Central memory CD8-positive, alpha-beta T cell (primary cell): ENCODE measurements at regions not wholly inside any gene's neighbourhood (a gene's known extent, or its start where the extent isn't known, plus 50 kb on each side); places are given as distances from the start of the nearest gene placed in this dataset.

Experiments
- ATAC-seq: fragments of 150-1000 bp; cut with Tn5 transposase; replicated peaks from 2 replicates; pipeline ENCODE4 v1.10.0; 2022; ENCODE audit warnings: mild to moderate bottlenecking, moderate FRiP score, moderate number of reproducible peaks; ENCODE audit not compliant: poor library complexity, severe bottlenecking; ENCODE audit errors: extremely low read depth
- DNase-seq, 2 donors: peaks; one replicate each; pipeline ENCODE4 v3.0.0; 2021; ENCODE audit warnings: low spot score in 2 of 2
- H3K27ac Mint-ChIP-seq: one replicate; pipeline ENCODE4 v1.8.0; 2022; ENCODE audit warnings: low read depth, mild to moderate bottlenecking, moderate library complexity, mixed read lengths
- H3K27me3 Mint-ChIP-seq: one replicate; pipeline ENCODE4 v1.8.0; 2022; ENCODE audit warnings: mixed read lengths
- H3K36me3 Mint-ChIP-seq: one replicate; pipeline ENCODE4 v1.8.0; 2022; ENCODE audit warnings: mild to moderate bottlenecking, moderate library complexity, mixed read lengths; ENCODE audit not compliant: insufficient read depth
- H3K4me1 Mint-ChIP-seq: one replicate; pipeline ENCODE4 v1.8.0; 2022; ENCODE audit warnings: mixed read lengths
- H3K4me3 Mint-ChIP-seq: one replicate; pipeline ENCODE4 v1.8.0; 2022; ENCODE audit warnings: mild to moderate bottlenecking, moderate library complexity, mixed read lengths
- H3K9me3 Mint-ChIP-seq: one replicate; pipeline ENCODE4 v1.8.0; 2022; ENCODE audit warnings: mixed read lengths

DNA sequence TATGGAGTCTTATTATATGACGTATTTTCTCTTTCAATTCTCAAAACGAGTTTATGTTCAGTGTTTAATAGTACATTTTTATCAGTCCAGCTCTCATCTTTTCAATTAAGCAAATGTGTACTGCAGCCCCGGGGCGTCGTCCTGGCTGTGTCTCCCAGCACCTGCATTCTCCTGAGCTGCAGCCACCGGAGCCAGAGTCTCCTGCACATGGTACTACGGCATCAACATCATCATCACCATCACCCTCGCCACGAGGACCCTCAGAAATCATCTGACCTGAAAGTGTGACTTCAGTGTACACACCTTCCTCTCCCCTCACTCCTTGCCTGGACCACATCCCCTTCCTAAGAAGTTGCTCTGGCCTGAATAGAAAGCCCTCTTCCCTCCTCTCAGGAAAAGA, 267.7 kb upstream of the ARID1B start:
- Mint-ChIP-seq H3K27ac (no peak overlapping the region), H3K4me3 (no peak overlapping the region)

DNA sequence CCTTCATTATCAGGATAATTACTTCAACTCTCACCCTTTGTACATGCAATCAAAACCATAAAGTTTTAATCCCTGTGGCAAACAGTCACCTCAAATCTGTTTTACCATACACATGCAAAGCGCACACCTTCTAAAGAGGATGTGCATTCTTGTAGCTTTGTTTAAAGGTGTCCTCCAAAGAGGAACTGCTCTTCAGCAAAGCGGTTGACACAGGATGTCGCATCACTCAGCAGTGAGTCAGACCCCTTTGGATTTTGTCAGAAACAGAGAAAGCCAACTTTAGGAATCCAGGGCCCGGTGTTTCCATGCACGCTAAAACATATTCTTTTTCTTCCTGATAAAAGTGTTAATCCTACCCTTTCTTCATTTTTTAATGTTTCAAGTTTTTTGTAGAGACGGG, 268.3 kb upstream of the ARID1B start:
- Mint-ChIP-seq H3K36me3 (no peaks in the 10 kb centered on the region), H3K27me3 (peaks cover 59% of the 10 kb centered on the region), H3K4me1 (no peaks in the 10 kb centered on the region), H3K4me3 (no peak overlapping the region), H3K9me3 (no peaks in the 10 kb centered on the region), H3K27ac (no peak overlapping the region)
- DNase-seq (no peak), ATAC-seq (no peak)

More for the DNA sequence above, 267.7 kb upstream of the ARID1B start:
- Mint-ChIP-seq H3K27me3 (peaks cover 59% of the 10 kb centered on the region), H3K36me3 (no peaks in the 10 kb centered on the region), H3K4me1 (no peaks in the 10 kb centered on the region), H3K9me3 (no peaks in the 10 kb centered on the region)
- no peak for DNase-seq
- ATAC-seq: no peak

DNA sequence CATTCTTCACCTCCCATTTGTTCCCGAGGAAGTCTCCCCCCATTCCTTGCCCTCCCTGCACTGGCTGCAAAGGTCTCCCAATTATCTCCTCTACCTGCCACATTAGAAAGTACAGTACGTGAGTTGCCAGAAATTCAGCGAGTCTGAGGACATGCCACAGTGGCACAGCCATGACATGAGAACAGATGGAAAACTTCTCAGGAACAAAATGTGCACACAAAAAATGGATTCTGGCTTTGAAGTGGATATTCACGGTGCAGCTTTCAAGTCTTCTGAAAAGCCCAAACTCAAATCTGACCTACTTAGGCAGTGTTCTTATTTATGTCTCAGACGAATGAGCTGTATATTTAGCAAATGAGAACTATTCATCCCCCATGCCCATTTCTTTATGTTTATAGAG, 269.1 kb upstream of the ARID1B start:
- ATAC-seq (no peak), DNase-seq (no peak)
- Mint-ChIP-seq H3K27me3 (peaks cover 64% of the 10 kb centered on the region), H3K4me3 (no peak overlapping the region), H3K36me3 (no peaks in the 10 kb centered on the region), H3K4me1 (no peaks in the 10 kb centered on the region), H3K27ac (no peak overlapping the region), H3K9me3 (no peaks in the 10 kb centered on the region)

DNA sequence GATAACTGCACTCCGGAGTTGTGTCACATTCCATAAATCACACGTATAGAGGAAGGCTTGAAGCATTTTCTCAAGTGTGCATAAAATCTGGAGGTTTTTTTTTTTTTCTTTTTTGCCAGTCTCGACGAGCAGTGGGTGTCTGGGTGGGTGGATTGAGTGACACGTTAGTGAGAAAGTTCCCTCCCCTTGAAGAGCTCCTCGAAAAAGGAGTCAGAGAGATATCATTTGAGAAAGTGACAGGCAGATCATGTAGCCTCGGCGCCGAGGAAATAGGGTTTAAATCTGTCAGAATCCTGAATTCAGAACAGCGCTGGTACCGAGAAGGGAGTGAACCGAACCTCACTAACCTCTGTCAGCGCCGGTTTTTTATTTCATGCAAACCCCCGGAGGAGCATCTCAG, 269.5 kb upstream of the ARID1B start:
- Mint-ChIP-seq H3K36me3 (no peaks in the 10 kb centered on the region), H3K9me3 (no peaks in the 10 kb centered on the region), H3K27ac (no peak overlapping the region), H3K4me3 (no peak overlapping the region), H3K4me1 (no peaks in the 10 kb centered on the region), H3K27me3 (peaks cover 65% of the 10 kb centered on the region)
- DNase-seq (no peak), ATAC-seq (no peak)

DNA sequence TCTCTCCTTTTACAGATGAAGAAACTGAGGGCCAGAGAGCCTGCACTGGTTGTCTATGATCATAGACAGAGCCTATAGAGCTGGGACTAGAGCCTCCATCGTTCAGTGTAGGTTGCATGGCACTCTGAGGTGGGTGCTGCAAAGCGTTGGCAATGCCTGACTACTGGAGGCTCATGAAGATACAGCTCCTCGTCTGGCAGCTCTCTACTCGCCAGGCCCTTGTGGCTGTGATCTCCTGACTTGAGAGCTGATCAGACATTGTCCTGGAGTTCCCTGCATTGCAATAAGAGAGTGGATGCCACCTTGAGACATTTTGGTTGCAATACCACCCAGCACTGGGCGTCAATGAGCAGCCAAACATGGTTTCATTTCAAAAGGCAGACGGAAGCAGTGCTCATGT, 270.1 kb upstream of the ARID1B start:
- DNase-seq (no peak), ATAC-seq (no peak)
- Mint-ChIP-seq H3K9me3 (no peaks in the 10 kb centered on the region), H3K27me3 (peaks cover 65% of the 10 kb centered on the region), H3K36me3 (no peaks in the 10 kb centered on the region), H3K4me3 (no peak overlapping the region), H3K27ac (no peak overlapping the region), H3K4me1 (no peaks in the 10 kb centered on the region)

DNA sequence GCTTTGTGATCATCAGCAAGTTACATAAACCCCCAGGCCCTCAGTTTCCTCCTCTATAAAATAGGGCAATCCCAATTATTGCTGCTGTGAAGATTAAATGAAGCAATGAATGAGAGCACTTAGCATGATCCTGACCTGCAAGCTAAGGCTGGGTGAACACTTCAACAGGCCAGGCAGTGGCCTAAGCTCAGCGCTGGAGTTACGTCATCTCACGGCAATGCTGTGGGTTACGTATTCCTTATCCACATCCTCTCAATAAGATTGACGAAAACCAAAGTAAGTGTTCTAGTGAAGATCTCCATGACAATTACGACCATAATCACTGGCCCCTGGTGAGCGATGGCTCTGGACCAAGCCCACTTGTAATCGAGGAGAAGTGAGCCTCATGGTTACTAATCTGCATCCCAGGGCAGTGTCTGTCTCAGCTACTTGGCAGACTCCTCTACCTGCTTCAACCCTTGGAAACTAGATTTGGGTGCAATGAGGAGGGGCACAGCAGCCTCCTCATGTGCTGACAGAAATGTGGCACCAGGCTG, 274.1 kb upstream of the ARID1B start:
- no peaks in the 10 kb centered on the region for H3K36me3 Mint-ChIP-seq
- ATAC-seq (no peak), DNase-seq (no peak)
- H3K27ac Mint-ChIP-seq: no peak overlapping the region
- H3K4me1 Mint-ChIP-seq: no peaks in the 10 kb centered on the region
- peaks cover 61% of the 10 kb centered on the region for H3K27me3 Mint-ChIP-seq
- H3K4me3 Mint-ChIP-seq: no peak overlapping the region
- no peaks in the 10 kb centered on the region for H3K9me3 Mint-ChIP-seq

DNA sequence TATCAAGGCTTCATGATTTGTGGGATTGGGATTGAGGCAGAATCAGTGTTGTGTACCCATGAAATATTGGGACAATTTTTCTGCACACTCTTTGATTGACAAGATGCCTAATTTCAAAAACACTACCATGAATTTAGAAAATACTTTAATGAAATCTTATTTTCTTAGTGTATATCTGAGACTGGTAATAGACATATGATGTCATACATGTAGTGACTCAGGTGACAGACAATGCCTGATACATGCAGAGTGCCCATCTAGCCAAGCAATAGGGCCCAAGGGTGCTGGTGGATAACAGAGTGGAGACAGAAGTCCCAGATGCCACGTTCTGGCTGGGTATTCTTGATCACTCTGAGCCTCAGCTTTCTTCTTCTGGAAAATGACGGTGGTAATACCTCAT, 279.6 kb upstream of the ARID1B start:
- Mint-ChIP-seq H3K9me3 (no peaks in the 10 kb centered on the region), H3K4me3 (no peak overlapping the region), H3K4me1 (no peaks in the 10 kb centered on the region)

DNA sequence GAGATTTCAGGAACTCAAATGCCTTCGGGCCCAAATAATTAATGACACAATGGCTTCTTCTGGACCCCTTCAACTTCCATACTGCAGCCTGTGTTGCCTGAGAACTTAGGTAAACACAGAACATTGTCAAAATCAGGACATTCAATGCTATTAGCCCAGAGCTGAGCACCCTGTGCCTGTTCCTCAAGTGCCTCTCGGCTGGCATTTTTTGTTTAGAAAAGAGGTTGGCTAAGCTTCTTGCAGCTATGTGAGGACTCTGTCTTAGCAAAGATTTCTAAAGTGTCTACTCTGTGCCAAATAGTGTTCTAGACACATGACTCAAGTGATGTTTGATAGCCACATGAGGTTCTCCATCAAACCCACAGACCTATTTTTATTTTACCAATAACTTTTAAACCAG, 289.3 kb upstream of the ARID1B start:
- ATAC-seq (no peak), DNase-seq (no peak)
- Mint-ChIP-seq H3K4me1 (no peaks in the 10 kb centered on the region), H3K27ac (no peak overlapping the region), H3K27me3 (peaks cover 29% of the 10 kb centered on the region), H3K4me3 (no peak overlapping the region), H3K36me3 (no peaks in the 10 kb centered on the region), H3K9me3 (no peaks in the 10 kb centered on the region)

More for the DNA sequence above, 279.6 kb upstream of the ARID1B start:
- ATAC-seq (no peak), DNase-seq (no peak)
- Mint-ChIP-seq H3K36me3 (no peaks in the 10 kb centered on the region), H3K27me3 (peaks cover 55% of the 10 kb centered on the region), H3K27ac (no peak overlapping the region)

DNA sequence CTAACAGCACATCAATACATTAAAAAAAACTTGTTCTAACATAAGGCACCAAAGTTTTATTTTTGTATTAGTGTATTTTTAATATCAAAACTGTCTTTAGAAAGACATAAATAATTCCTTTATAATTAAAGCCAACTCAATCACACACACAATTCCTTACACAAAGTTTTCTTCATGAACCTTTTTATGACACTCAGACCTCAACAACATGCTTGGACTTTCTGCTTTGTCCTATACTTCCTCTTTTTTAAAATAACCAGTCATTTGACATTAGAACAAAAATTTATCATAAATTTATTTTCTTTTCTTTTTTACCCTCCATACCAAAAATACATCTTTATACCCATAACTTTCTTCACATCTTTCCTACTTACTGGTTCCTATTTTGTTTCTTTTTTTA, 292.0 kb upstream of the ARID1B start:
- Mint-ChIP-seq H3K27ac (no peak overlapping the region), H3K27me3 (peaks cover 10% of the 10 kb centered on the region), H3K36me3 (no peaks in the 10 kb centered on the region), H3K9me3 (no peaks in the 10 kb centered on the region), H3K4me3 (no peak overlapping the region), H3K4me1 (no peaks in the 10 kb centered on the region)
- ATAC-seq (no peak), DNase-seq (no peak)

DNA sequence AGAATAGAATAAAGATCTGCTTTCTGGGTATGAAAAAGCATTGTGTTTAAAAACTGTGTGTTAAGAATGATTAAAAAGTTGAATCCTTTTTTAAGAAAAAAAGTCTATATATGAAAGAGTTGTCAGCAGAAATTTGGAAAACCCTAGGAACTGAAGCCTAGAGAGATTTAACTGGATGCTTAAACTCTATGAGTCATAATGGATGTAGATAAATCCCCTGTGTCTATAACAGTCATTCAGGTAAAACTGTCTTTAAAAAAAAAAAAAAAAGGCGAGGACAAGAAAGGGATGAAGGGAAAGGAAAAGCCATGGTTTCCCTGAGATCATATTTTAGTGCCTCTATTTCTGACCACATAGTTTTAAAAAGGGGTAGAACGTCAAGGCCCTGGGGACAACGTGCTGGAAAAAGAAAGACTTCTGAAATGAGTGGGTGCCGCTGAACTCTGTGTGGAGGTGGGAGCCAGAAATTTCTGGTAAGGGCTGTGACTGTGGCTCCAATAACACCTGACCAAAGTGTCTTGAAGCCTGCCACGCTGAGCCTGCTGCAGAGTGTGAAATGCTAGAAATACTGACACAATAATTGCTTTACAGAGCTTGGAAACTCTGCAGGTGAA, 302.6 kb upstream of the ARID1B start:
- no peak overlapping the region for H3K27ac Mint-ChIP-seq
- ATAC-seq: no peak
- H3K4me1 Mint-ChIP-seq: no peaks in the 10 kb centered on the region
- no peak for DNase-seq
- H3K27me3 Mint-ChIP-seq: peaks cover 26% of the 10 kb centered on the region
- no peaks in the 10 kb centered on the region for H3K36me3 Mint-ChIP-seq
- no peaks in the 10 kb centered on the region for H3K9me3 Mint-ChIP-seq
- no peak overlapping the region for H3K4me3 Mint-ChIP-seq

DNA sequence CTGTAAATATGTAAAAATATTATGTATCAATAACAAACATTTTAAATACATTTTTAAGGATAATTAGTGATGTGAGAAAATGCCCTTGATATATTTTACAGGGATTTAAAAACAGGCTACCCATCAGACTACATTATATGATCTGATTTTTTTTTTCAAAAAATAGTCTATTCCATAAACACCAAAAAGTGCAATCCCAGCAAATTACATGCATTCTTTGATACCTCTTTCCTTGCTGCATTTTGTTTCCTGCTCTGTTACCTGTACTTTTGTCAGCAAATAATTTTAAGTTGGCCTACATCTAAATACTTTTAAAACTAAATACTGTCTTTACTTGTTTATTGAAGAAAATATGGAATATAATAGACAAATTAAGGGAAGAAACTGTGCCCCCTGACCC, 306.2 kb upstream of the ARID1B start:
- Mint-ChIP-seq H3K4me3 (no peak overlapping the region), H3K4me1 (no peaks in the 10 kb centered on the region), H3K36me3 (no peaks in the 10 kb centered on the region), H3K27ac (no peak overlapping the region), H3K9me3 (no peaks in the 10 kb centered on the region), H3K27me3 (peaks cover 42% of the 10 kb centered on the region)
- ATAC-seq (no peak), DNase-seq (no peak)

DNA sequence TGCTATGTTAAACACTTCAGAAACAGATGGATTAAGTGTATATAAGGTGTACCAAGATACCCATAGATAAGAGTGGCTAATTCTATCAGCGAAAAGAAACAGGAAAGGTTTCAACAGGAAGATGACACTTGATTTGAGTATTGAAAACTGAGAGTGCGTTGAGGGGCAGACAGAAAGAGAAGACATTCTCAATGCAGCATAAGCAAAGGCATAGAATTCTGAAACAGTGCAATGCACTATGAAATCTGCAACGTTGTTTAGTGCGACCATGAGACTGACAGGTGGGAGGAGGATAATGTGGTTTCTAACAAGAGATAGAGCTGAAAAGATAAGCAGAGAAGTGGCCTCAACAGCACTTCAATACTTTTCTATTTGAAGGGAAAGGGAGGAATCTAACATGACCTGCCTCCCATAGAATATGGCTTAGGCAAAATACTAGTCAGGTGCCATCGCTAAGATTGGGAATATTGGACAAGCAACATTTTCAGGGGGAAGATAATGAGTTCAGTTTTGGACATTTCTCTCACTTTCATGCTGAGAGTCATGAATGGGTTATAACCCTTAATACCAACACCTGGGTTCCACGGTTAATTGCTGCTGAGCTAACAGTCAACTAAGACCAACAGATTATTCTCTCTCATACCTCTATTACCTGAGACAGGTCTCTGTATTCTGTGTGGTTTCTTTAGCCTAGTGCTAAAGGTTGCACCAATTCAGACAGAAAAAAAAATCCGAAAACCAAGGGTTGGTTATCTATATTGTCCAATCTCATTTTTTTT, 312.9 kb upstream of the ARID1B start:
- ATAC-seq (no peak), DNase-seq (no peak)
- Mint-ChIP-seq H3K27me3 (peaks cover 66% of the 10 kb centered on the region), H3K4me1 (no peaks in the 10 kb centered on the region), H3K4me3 (no peak overlapping the region), H3K36me3 (no peaks in the 10 kb centered on the region), H3K9me3 (no peaks in the 10 kb centered on the region), H3K27ac (no peak overlapping the region)

DNA sequence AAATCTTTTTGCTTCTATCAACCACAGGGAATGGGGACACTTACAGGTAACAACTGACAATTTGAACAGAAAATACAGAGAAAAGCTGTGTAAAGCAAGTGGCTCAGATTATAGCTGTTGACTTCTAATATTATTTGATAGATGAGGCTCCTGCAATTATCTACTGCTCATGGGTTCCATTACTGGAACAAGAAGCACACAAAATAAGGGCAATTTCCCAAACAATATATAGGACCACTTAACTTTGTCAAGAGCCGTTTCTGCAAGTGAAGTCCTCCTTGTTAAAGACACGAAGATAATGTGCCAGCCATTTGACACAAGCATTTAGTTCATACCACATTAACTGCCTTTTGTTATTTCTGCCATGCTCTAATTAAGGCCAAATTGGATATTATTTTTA, 315.5 kb upstream of the ARID1B start:
- Mint-ChIP-seq H3K27ac (no peak overlapping the region), H3K36me3 (no peaks in the 10 kb centered on the region), H3K4me3 (no peak overlapping the region), H3K9me3 (no peaks in the 10 kb centered on the region), H3K4me1 (no peaks in the 10 kb centered on the region), H3K27me3 (peaks cover 57% of the 10 kb centered on the region)
- ATAC-seq (no peak), DNase-seq (no peak)
